ENCODE measurements at regions not wholly inside any gene's neighbourhood (a gene's known extent, or its start where the extent isn't known, plus 50 kb on each side); places are given as distances from the start of the nearest gene placed in this dataset.

GRCh38 chr13:61756031-61756430 is 340.4 kb upstream of the PCDH20 start:
- WGBS, 2 experiments (ENCODE audit: extremely low coverage in 2 of 2, insufficient read length in 1 of 2): no CpG with 5 or more reads among the region's 1 CpG
- H2BK120ac ChIP-seq (ENCODE audit: low read depth, low read length): no peak overlapping the region
- H2BK15ac ChIP-seq (ENCODE audit: low read depth, low read length): no peak overlapping the region
- H3K27me3 ChIP-seq (ENCODE audit: control insufficient read depth, insufficient read depth, low read length): no peaks in the 10 kb centered on the region
- H3K4me2 ChIP-seq (ENCODE audit: low read depth, low read length): no peak overlapping the region
- no TSS peak for BruUV-seq (replicated peaks)
- H2AFZ ChIP-seq (replicated peaks; ENCODE audit: low read length, poor library complexity): no peak overlapping the region
- no peak overlapping the region for H3K4ac ChIP-seq (ENCODE audit: low read depth, low read length)
- intact Hi-C loops (cut with micrococcal nuclease): no loop called here
- no peaks in the 10 kb centered on the region for H4K20me1 ChIP-seq (ENCODE audit: insufficient read depth, low read length)
- no peak overlapping the region for H3K18ac ChIP-seq (ENCODE audit: low read depth, low read length)
- H3K23ac ChIP-seq (ENCODE audit: low read depth, low read length): no peak overlapping the region
- H3K14ac ChIP-seq (replicated peaks; ENCODE audit: low read depth, low read length): no peak overlapping the region
- H3K4me1 ChIP-seq (ENCODE audit: control insufficient read depth, insufficient read depth, low read length): no peaks in the 10 kb centered on the region
- no peaks in the 10 kb centered on the region for H3K9me1 ChIP-seq (ENCODE audit: insufficient read depth, low read length)
- no peak overlapping the region for H3K4me3 ChIP-seq (ENCODE audit: insufficient read depth, low read depth, low read length)
- CTCF ChIA-PET: no interaction called here
- no peak for TF ChIP-seq NFE2L2 (IDR thresholded peaks at IDR 0.05; ENCODE audit: low read depth, low read length)
- no peak for TF ChIP-seq ELK1 (IDR thresholded peaks at IDR 0.05; ENCODE audit: borderline replicate concordance, low read depth, low read length)
- no peak for TF ChIP-seq RAD21 (IDR thresholded peaks at IDR 0.05; ENCODE audit: low read length)
- no peak for TF ChIP-seq MAZ (IDR thresholded peaks at IDR 0.05; ENCODE audit: borderline replicate concordance, low read depth, low read length)
- no peak for TF ChIP-seq USF2 (IDR thresholded peaks at IDR 0.05; ENCODE audit: low read depth, low read length)
- TF ChIP-seq CTCF (conservative IDR thresholded peaks at IDR 0.05; ENCODE audit: low read depth, low read length): no peak
- no peak for TF ChIP-seq MXI1 (IDR thresholded peaks at IDR 0.05; ENCODE audit: borderline replicate concordance, low read depth, low read length)
- TF ChIP-seq MAFK (IDR thresholded peaks at IDR 0.05; ENCODE audit: low read depth, low read length): no peak
- TF ChIP-seq BHLHE40 (IDR thresholded peaks at IDR 0.05; ENCODE audit: low read depth, low read length): no peak
- TF ChIP-seq CEBPB (IDR thresholded peaks at IDR 0.05; ENCODE audit: low read depth, low read length): no peak
- TF ChIP-seq CHD1 (IDR thresholded peaks at IDR 0.05; ENCODE audit: low read depth, low read length): no peak
- ATAC-seq (ENCODE audit: low read depth): no peak
- in situ Hi-C loops (cut with MboI; ENCODE audit: low sequenced_read_pairs): no loop called here
- no peak overlapping the region for H4K8ac ChIP-seq (ENCODE audit: low read depth in 2 of 2, low read length in 2 of 2)
- dilution Hi-C loops (cut with HindIII; ENCODE audit: low sequenced_read_pairs, unreplicated experiment): no loop called here
- H3K56ac ChIP-seq (ENCODE audit: extremely low read depth, insufficient read depth, low read length): no peak overlapping the region
- H4K5ac ChIP-seq (ENCODE audit: low read depth, low read length): no peak overlapping the region
- no peaks in the 10 kb centered on the region for H3K79me1 ChIP-seq (ENCODE audit: low read depth in 1 of 2, low read length in 2 of 2)
- no peak overlapping the region for H4K91ac ChIP-seq (ENCODE audit: insufficient read depth, low read depth, low read length)
- H3K9me3 ChIP-seq (ENCODE audit: control insufficient read depth, insufficient read depth, low read length): no peaks in the 10 kb centered on the region
- no peak overlapping the region for H3K27ac ChIP-seq (ENCODE audit: insufficient read depth, low read length)
- no peak overlapping the region for H2BK20ac ChIP-seq (ENCODE audit: low read depth, low read length)
- DNase-seq: no peak
- H2AK5ac ChIP-seq (ENCODE audit: low read depth, low read length): no peak overlapping the region
- H3K9ac ChIP-seq (ENCODE audit: low read depth, low read length): no peak overlapping the region
- no peaks in the 10 kb centered on the region for H3K36me3 ChIP-seq (ENCODE audit: control insufficient read depth, insufficient read depth, low read length)
- no peak overlapping the region for H2BK5ac ChIP-seq (ENCODE audit: low read depth, low read length, poor library complexity, severe bottlenecking)
- H2AK9ac ChIP-seq (replicated peaks; ENCODE audit: low read depth, low read length, poor library complexity): no peak overlapping the region
- POLR2A ChIA-PET (ENCODE audit: unreplicated experiment): no interaction called here
